ENCODE measurements at regions not wholly inside any gene's neighbourhood (a gene's known extent, or its start where the extent isn't known, plus 50 kb on each side); places are given as distances from the start of the nearest gene placed in this dataset.

- DNase-seq = no peak
Measured at GRCh38 chr14:61953602-61954001, 191.4 kb downstream of the SNAPC1 start.

- no peak for DNase-seq
Measured at GRCh38 chr14:61954306-61954705, 192.1 kb downstream of the SNAPC1 start.

GRCh38 chr14:61956517-61956916 lies 194.3 kb downstream of the SNAPC1 start:
- DNase-seq = no peak

- DNase-seq = no peak
Measured at GRCh38 chr14:61959348-61959747, 197.1 kb downstream of the SNAPC1 start.

- DNase-seq = no peak
Measured at GRCh38 chr14:61961369-61961768, 199.1 kb downstream of the SNAPC1 start.

- DNase-seq = no peak
Measured at GRCh38 chr14:61963926-61964325, 201.7 kb downstream of the SNAPC1 start.

GRCh38 chr14:61965030-61965745 lies 203.0 kb downstream of the SNAPC1 start:
- DNase-seq = no peak

- DNase-seq = no peak
Measured at GRCh38 chr14:61968207-61968606, 206.0 kb downstream of the SNAPC1 start.

GRCh38 chr14:61972711-61973110 lies 210.5 kb downstream of the SNAPC1 start:
- DNase-seq = no peak

GRCh38 chr14:61973981-61974380 lies 211.8 kb downstream of the SNAPC1 start:
- no peak for DNase-seq

GRCh38 chr14:61977217-61977616 lies 215.0 kb downstream of the SNAPC1 start:
- DNase-seq = no peak

GRCh38 chr14:61988240-61988639 lies 226.0 kb downstream of the SNAPC1 start:
- DNase-seq = no peak

- DNase-seq = no peak
Measured at GRCh38 chr14:61992139-61992538, 229.9 kb downstream of the SNAPC1 start.

- no peak for DNase-seq
Measured at GRCh38 chr14:61992926-61993325, 230.7 kb downstream of the SNAPC1 start.

GRCh38 chr14:61994589-61994988 lies 232.4 kb downstream of the SNAPC1 start:
- no peak for DNase-seq

- no peak for DNase-seq
Measured at GRCh38 chr14:61996753-61997152, 234.5 kb downstream of the SNAPC1 start.

- no peak for DNase-seq
Measured at GRCh38 chr14:61997161-61997560, 234.9 kb downstream of the SNAPC1 start.

GRCh38 chr14:62001963-62002362 lies 239.7 kb downstream of the SNAPC1 start:
- no peak for DNase-seq

GRCh38 chr14:62002642-62003041 lies 240.4 kb downstream of the SNAPC1 start:
- no peak for DNase-seq

GRCh38 chr14:62003701-62004100 lies 241.5 kb downstream of the SNAPC1 start:
- DNase-seq = no peak

- no peak for DNase-seq
Measured at GRCh38 chr14:62006116-62006731, 244.0 kb downstream of the SNAPC1 start.

GRCh38 chr14:62015243-62015642 lies 253.0 kb downstream of the SNAPC1 start:
- no peak for DNase-seq

- DNase-seq = no peak
Measured at GRCh38 chr14:62015945-62016344, 253.7 kb downstream of the SNAPC1 start.

GRCh38 chr14:62017651-62018230 lies 255.5 kb downstream of the SNAPC1 start:
- DNase-seq = no peak
